GM18508 (cell line): ENCODE measurements at regions not wholly inside any gene's neighbourhood (a gene's known extent, or its start where the extent isn't known, plus 50 kb on each side); places are given as distances from the start of the nearest gene placed in this dataset.
"Not testable (repeated sequence)": the region's sequence is repeated elsewhere in the genome, so short reads cannot be mapped to it uniquely, and the experiment has no call there.

Experiments
- ATAC-seq: cut with Tn5 transposase; IDR thresholded peaks from one replicate; pipeline ENCODE4 v1.9.1; 2021; ENCODE audit warnings: moderate number of reproducible peaks; ENCODE audit not compliant: insufficient read depth, unreplicated experiment

GRCh38 chr2:7847321-7847720 is 834.5 kb upstream of the ID2 start:
- no peak for ATAC-seq

- ATAC-seq = no peak
Observed at GRCh38 chr2:7849027-7849426, 832.8 kb upstream of the ID2 start.

- no peak for ATAC-seq
Observed at GRCh38 chr2:7849531-7849930, 832.3 kb upstream of the ID2 start.

GRCh38 chr2:7852546-7852945 is 829.3 kb upstream of the ID2 start:
- no peak for ATAC-seq

- ATAC-seq = no peak
Observed at GRCh38 chr2:7857904-7858303, 824.0 kb upstream of the ID2 start.

- ATAC-seq = no peak
Observed at GRCh38 chr2:7858624-7859023, 823.2 kb upstream of the ID2 start.

GRCh38 chr2:7860693-7861092 is 821.2 kb upstream of the ID2 start:
- ATAC-seq = no peak

- no peak for ATAC-seq
Observed at GRCh38 chr2:7861910-7862702, 819.8 kb upstream of the ID2 start.

- no peak for ATAC-seq
Observed at GRCh38 chr2:7866104-7866503, 815.8 kb upstream of the ID2 start.

GRCh38 chr2:7866825-7867224 is 815.0 kb upstream of the ID2 start:
- ATAC-seq = no peak

- ATAC-seq = no peak
Observed at GRCh38 chr2:7867867-7868266, 814.0 kb upstream of the ID2 start.

GRCh38 chr2:7868836-7869235 is 813.0 kb upstream of the ID2 start:
- no peak for ATAC-seq

- not testable (repeated sequence) for ATAC-seq
Observed at GRCh38 chr2:7876445-7876844, 805.4 kb upstream of the ID2 start.

GRCh38 chr2:7878266-7878665 is 803.6 kb upstream of the ID2 start:
- not testable (repeated sequence) for ATAC-seq

GRCh38 chr2:7878786-7879482 is 802.9 kb upstream of the ID2 start:
- ATAC-seq = no peak

- no peak for ATAC-seq
Observed at GRCh38 chr2:7879483-7879835, 802.4 kb upstream of the ID2 start.

GRCh38 chr2:7880126-7880525 is 801.7 kb upstream of the ID2 start:
- no peak for ATAC-seq

GRCh38 chr2:7880566-7880965 is 801.3 kb upstream of the ID2 start:
- ATAC-seq = no peak

GRCh38 chr2:7881063-7881462 is 800.8 kb upstream of the ID2 start:
- ATAC-seq = no peak

GRCh38 chr2:7881466-7881865 is 800.4 kb upstream of the ID2 start:
- ATAC-seq = no peak

GRCh38 chr2:7882296-7882695 is 799.6 kb upstream of the ID2 start:
- ATAC-seq = no peak

- no peak for ATAC-seq
Observed at GRCh38 chr2:7884338-7884737, 797.5 kb upstream of the ID2 start.
